ENCODE measurements at regions not wholly inside any gene's neighbourhood (a gene's known extent, or its start where the extent isn't known, plus 50 kb on each side); places are given as distances from the start of the nearest gene placed in this dataset.

GRCh38 chr15:38671675-38672254, 107.2 kb upstream of the RASGRP1 start:
- POLR2A ChIA-PET (ENCODE audit: low non-redundant PET): no interaction called here
- intact Hi-C loops (cut with micrococcal nuclease; ENCODE audit: unreplicated experiment): no loop called here

GRCh38 chr15:38672273-38672672, 107.7 kb upstream of the RASGRP1 start:
- peaks cover 27% of the 10 kb centered on the region for H3K4me1 ChIP-seq (ENCODE audit: insufficient read depth, low read length, poor library complexity, severe bottlenecking)
- no peak overlapping the region for H3K27ac ChIP-seq (ENCODE audit: low read depth, low read length, poor library complexity, severe bottlenecking)
- intact Hi-C loops (cut with micrococcal nuclease; ENCODE audit: unreplicated experiment): no loop called here
- no TSS peak for BruUV-seq (replicated peaks)
- H3K27me3 ChIP-seq (replicated peaks; ENCODE audit: insufficient read depth, low read depth, low read length, poor library complexity): peaks cover 50% of the 10 kb centered on the region
- no peak overlapping the region for H3K4me3 ChIP-seq (ENCODE audit: low read depth, low read length, poor library complexity, severe bottlenecking)
- CTCF ChIA-PET: interaction anchor here (0.7 kb wide), 1 partner anchor 109 kb away, joined by 3 read pairs; no protein-coding TSS in a partner anchor
- POLR2A ChIA-PET (ENCODE audit: low non-redundant PET): interaction anchor here (0.6 kb wide), 1 partner anchor 195 kb away, joined by 3 read pairs; no protein-coding TSS in a partner anchor
- no peaks in the 10 kb centered on the region for H3K36me3 ChIP-seq (ENCODE audit: insufficient read depth, low read length, poor library complexity, severe bottlenecking)
- H3K9me3 ChIP-seq (ENCODE audit: low read depth, low read length, poor library complexity, severe bottlenecking): no peaks in the 10 kb centered on the region
- TF ChIP-seq CTCF (conservative IDR thresholded peaks at IDR 0.05; ENCODE audit: low read depth, low read length) (no peak), EZH2 (IDR thresholded peaks at IDR 0.05; ENCODE audit: borderline replicate concordance, low read depth, low read length, poor library complexity, severe bottlenecking) (no peak)
- no peak for DNase-seq (ENCODE audit: low spot score)

More at GRCh38 chr15:38671675-38672254, 107.2 kb upstream of the RASGRP1 start:
- CTCF ChIA-PET: no interaction called here
- no TSS peak for BruUV-seq (replicated peaks)
- Histone ChIP-seq H3K36me3 (ENCODE audit: insufficient read depth, low read length, poor library complexity, severe bottlenecking) (no peaks in the 10 kb centered on the region), H3K4me3 (ENCODE audit: low read depth, low read length, poor library complexity, severe bottlenecking) (no peak overlapping the region), H3K27me3 (replicated peaks; ENCODE audit: insufficient read depth, low read depth, low read length, poor library complexity) (peaks cover 52% of the 10 kb centered on the region), H3K27ac (ENCODE audit: low read depth, low read length, poor library complexity, severe bottlenecking) (no peak overlapping the region), H3K4me1 (ENCODE audit: insufficient read depth, low read length, poor library complexity, severe bottlenecking) (peaks cover 28% of the 10 kb centered on the region), H3K9me3 (ENCODE audit: low read depth, low read length, poor library complexity, severe bottlenecking) (no peaks in the 10 kb centered on the region)
- DNase-seq (ENCODE audit: low spot score): no peak
- TF ChIP-seq EZH2 (IDR thresholded peaks at IDR 0.05; ENCODE audit: borderline replicate concordance, low read depth, low read length, poor library complexity, severe bottlenecking): no peak
- TF ChIP-seq CTCF (conservative IDR thresholded peaks at IDR 0.05; ENCODE audit: low read depth, low read length): no peak

- CTCF ChIA-PET: interaction anchor here (0.7 kb wide), 1 partner anchor 109 kb away, joined by 3 read pairs; no protein-coding TSS in a partner anchor
- POLR2A ChIA-PET (ENCODE audit: low non-redundant PET): interaction anchor here (0.6 kb wide), 1 partner anchor 195 kb away, joined by 3 read pairs; no protein-coding TSS in a partner anchor
- Histone ChIP-seq H3K27me3 (replicated peaks; ENCODE audit: insufficient read depth, low read depth, low read length, poor library complexity) (peaks cover 48% of the 10 kb centered on the region), H3K27ac (ENCODE audit: low read depth, low read length, poor library complexity, severe bottlenecking) (no peak overlapping the region), H3K4me1 (ENCODE audit: insufficient read depth, low read length, poor library complexity, severe bottlenecking) (peaks cover 20% of the 10 kb centered on the region), H3K4me3 (ENCODE audit: low read depth, low read length, poor library complexity, severe bottlenecking) (no peak overlapping the region), H3K36me3 (ENCODE audit: insufficient read depth, low read length, poor library complexity, severe bottlenecking) (no peaks in the 10 kb centered on the region), H3K9me3 (ENCODE audit: low read depth, low read length, poor library complexity, severe bottlenecking) (no peaks in the 10 kb centered on the region)
- intact Hi-C loops (cut with micrococcal nuclease; ENCODE audit: unreplicated experiment): no loop called here
- no TSS peak for BruUV-seq (replicated peaks)
- no peak for DNase-seq (ENCODE audit: low spot score)
- TF ChIP-seq EZH2 (IDR thresholded peaks at IDR 0.05; ENCODE audit: borderline replicate concordance, low read depth, low read length, poor library complexity, severe bottlenecking) (no peak), CTCF (conservative IDR thresholded peaks at IDR 0.05; ENCODE audit: low read depth, low read length) (no peak)
These were observed 108.4 kb upstream of the RASGRP1 start for GRCh38 chr15:38672814-38673670.
